Dermis blood vessel endothelial cell (primary cell): ENCODE measurements at regions not wholly inside any gene's neighbourhood (a gene's known extent, or its start where the extent isn't known, plus 50 kb on each side); places are given as distances from the start of the nearest gene placed in this dataset.

ENCODE experiments used
- DNase-seq: peaks from one replicate; pipeline ENCODE4 v3.0.0; 2010

DNA sequence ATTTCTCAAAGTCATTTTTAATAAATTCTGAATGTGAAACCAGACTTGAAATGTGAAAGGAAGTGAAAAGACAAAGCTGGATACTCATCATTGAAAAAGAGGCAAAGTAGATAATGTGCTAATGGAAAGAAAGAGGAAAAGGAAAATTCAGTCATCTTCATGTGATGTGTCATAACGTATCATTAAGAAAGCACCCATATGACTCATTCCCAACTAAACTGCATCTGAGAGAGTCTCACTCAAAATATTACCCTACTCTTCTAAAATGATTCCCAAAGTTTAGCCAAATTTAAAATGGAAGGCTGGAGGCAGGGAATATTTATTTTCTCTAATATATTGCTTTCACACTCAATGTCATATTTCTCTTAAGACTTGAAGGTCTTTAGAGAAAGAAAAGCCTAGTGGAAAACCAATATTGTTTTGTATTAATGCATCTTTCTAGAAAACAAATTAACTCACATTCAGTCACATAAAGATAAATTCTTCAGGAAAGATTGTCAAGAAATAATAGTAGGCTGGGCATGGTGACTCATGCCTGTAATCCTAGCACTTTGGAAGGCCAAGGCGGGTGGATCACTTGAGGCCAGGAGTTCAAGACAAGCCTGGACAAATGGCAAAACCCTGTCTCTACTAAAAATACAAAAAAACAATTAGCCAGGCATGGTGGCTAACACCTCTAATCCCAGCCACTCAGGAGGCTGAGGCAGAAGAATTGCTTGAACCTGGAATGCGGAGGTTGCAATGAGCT lies 129.9 kb downstream of the SLC30A10 start:
- DNase-seq: no peak

DNA sequence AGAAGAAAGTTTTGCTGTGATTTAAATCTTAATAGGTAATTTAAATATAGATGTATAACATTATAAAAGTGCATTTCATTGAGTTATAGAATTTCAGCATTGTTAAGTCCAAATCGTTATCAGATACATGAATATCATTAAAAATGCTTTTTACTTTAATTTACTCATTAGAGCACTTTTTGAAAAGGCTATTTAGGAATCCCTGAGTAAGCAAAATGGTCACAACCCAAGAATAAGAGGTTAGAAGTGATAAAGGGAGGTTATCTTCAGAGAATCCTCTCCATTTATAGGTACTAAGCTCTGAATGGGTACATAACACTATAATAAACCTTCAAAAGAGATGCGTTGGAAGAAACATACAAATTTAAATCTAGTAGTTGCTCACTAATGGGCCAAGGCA lies 130.7 kb downstream of the SLC30A10 start:
- DNase-seq: no peak

DNA sequence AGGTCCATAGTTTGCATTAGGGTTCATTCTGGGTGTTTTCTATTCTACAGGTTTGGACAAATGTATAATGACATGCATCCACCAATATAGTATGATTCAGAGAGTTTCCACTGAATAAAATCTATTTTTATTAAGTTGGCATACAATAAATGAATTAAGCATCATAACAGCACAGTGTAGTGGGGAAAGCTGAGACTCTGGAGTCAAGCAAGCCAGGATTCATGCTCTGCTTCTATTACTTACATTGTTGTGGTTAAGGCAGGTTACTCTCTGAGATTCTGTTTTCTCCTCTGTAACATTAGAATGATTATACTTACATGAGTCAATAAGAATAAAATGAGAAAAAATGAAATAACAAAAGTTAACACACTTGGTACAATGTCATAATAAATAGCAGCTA lies 131.3 kb downstream of the SLC30A10 start:
- no peak for DNase-seq

DNA sequence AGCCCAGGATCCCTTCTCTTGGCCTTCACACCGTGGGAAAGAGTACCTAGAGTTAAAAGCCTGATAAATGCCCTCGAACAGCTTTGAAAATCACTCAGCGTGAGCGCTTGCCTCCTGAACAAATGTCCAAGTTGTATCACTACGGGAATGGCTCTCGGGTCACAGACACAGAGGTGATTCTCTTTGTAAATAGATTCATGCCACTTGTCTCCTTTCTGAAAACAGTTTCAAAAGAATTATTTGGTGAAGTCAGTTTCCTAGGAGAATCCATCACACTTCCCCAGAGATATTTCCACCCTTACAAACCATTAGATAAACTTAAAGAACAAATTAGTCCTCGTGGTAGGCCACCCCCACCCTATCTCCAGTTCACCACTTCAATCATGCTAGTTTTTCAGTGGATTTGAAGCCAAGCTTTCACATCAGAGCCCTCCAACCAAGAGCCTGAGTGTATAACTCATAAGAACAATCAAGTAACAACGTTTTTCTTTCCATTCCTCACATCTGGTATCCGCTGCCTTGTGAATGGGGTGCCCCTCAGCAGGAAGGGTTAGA lies 132.9 kb downstream of the SLC30A10 start:
- no peak for DNase-seq

DNA sequence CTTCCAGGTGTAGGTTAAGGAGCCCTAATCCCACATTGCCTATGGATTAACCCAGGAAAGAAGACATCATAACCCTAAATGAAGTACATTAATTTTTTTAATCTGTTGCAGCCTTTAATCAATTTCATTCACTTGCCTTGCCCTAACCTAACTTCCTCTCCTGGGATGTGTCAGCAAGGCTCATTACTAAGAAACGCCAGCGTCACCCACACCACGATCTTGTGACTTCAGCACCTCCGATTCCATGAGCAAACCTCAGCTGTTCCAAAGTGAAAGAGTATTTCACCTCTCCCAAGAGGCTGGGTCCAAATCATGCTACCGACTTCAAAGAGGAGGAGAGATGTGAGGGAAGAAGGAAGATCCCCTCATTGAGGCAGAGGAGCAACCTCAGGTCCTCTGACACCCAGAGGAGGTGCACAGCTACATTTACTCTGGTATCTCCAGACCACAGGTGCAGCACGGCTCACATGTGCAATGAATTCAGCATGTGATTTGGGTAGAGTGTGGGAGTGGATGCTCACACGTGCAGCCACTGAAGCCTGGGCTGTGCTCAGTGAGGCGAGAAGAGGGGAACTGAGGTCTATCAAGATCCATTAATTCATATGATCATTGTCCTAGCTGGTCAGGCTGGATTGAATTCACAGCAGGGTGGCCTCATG lies 134.1 kb downstream of the SLC30A10 start:
- no peak for DNase-seq

DNA sequence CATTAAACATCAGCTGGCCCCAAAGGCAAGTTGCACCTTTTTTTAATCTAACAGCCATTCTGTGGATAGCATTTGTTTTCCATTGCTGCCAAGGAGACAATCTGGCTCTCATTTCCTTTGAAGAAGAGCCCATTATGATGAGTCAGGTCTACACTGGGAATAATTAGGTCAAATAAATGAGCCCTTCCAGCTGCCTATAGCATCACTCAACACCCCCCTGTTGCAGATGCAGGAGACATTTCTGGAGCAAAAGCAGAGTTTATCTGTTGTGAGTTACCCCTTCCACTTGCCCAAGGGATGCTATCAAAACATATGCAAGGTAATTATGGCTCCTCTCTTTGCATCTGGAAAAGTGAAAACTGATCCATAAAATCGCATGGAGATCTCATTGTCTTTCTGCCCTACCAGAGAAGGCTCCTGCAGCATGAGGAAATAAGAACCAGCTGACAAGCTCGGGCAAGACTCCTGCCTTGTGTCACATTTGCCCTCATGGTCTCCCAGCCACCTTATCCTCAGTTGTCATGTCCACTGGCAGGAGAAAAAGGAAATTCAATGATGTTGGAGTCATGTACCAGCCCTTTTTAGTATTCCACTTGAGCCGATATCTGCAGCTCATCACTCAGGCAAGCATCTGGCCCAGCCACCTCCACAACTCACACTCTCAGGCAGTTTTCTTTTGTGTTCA lies 135.9 kb downstream of the SLC30A10 start:
- DNase-seq: no peak

DNA sequence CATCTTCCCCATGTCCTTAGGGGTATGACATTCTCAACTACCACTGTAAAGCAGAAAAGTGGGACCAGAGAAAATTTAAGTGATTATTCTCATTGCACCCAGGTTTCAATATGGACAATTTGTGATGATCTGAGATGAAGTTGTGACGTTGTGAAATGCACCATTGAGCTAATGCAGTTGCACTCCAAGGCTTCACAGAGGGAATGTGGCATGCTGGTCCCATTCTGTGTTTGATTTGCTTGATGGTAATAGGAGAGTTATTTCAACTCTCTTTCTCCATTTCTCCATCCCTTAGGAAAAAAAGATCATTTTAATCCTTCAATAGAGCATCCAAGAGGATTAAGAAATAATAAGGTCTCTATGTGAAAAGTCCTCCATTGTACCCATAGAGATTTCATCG lies 136.6 kb downstream of the SLC30A10 start:
- no peak for DNase-seq

DNA sequence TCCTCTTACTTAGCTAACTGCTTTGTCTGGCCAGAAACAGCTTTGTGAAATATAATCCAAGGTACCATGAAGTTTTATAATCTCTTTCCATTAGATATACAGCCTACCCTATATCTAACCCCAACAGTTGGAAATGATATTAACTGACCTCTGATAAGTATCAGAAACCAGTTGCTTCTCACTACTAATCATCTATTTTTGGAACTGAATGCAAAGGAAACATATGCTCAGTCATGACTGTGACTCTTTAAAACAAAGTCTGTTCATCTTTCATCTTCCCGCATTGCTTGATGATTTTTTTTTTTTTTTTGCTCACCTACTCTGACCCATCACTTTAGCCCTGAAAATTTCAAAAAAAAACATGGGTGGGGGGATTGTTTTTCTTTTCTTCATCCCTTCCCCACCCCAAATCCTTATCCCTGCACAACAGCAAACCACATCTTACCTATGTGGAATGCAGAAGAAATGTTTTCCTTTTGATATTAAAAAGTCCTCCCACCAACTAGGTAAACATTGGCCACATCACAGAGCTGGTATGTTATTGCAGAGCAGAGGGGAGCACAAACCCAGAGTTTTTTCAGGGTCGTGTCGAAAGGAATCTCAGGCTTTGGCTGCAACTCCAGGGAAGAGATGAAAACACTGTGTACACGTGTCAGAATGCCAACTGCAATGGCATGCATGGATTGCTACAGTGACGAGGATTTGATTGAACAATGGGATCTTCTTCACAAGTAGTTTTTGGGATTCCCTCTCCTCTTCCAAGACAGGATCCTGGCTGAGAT lies 137.3 kb downstream of the SLC30A10 start:
- no peak for DNase-seq

DNA sequence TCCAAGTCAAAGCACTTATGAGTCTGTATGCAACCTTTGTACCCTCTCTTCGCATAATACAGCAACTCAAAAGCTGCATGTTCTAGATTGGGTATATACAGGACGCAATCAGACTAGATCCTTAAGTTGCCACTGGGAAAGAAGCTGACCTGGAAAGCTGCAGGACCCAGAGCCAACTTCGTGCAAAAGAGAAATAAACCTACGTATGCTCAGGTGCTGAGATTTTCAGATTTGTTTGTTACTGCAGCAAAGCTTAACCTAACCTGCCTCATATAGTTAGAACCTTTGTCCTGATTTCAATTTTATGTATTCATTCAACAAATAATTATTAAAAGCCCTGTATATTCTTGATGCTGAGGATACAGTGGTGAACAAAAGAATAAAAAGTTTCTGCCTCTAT lies 139.7 kb downstream of the SLC30A10 start:
- no peak for DNase-seq

DNA sequence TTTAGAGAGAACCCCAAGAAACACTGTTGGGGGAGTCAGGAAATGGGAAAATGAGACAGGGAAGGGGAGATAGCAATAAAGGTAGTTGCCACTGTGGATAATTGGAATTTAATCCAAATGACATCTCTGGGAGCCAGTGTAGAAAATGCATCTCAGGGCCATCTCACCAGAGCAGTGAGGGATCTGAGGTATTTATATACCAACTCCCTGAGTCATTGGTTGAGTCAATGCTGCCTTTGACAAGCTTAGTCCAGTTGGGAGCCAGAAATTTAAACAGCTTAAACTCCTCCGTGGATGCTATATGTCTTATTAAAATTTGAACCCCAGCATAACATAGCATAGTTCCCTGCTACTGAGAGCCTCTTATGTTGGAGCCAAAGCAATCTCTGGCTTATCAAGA lies 140.3 kb downstream of the SLC30A10 start:
- DNase-seq: no peak

DNA sequence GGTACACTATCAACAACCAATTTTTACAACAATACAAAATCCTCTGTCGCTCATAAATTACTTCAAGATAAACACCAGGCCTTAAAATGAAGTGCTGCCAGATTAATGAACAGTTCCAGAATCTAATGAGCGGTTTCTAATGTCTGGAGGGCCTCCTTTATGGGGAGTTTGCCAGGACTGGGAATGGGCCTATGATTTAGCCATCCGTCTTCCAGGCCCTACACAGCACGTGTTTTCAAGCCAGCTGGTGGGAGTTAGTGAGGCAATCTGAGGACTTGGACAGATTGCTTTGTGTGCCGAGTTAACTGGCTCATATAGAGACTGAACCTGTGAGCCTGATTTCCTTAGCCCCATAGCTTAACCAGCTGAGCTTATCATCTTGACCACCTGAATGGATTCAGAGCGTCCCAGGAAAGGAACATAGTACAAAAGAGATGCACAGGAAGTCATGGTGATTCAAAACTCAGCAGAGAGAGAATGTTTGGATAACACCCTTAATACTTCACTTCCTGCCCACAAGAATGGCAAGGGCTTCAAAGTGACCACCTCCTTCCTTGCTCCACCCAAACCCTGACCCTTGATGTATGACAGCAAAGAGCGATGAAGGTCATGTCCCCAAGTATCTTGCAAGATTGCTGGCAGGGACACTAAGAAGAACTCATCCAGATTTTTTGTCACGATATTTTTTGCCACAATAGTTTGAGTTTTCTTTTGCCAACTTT lies 143.5 kb downstream of the SLC30A10 start:
- no peak for DNase-seq

DNA sequence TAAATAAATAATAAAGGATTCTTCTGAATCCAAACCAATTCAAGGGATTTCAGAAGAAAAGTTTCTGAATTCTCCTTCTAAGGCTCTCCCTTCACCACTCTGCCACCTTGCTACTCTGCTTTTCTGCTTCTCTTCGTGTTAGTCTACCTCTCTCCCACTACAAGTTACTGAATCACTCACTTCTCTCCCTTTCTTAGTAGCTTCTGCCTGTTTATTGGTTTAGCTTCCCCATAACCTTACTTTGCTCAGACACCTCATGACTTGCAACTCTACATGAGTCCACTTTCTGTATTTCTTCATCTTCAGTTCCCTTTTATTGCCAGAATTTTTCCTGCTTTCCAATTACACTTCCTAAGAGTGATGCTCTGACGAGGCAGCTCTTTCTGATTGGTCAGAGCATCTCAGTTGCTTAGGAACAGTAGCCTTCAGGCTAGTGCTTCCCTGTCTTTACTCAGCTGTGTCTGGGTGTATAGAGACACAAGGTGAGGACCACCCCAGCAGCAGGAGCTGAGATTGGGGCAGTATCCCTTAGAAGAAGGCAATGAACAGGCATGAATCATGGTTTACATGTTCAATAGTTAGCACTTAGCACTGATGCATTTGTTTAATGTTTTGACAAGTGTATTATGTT lies 144.6 kb downstream of the SLC30A10 start:
- no peak for DNase-seq

DNA sequence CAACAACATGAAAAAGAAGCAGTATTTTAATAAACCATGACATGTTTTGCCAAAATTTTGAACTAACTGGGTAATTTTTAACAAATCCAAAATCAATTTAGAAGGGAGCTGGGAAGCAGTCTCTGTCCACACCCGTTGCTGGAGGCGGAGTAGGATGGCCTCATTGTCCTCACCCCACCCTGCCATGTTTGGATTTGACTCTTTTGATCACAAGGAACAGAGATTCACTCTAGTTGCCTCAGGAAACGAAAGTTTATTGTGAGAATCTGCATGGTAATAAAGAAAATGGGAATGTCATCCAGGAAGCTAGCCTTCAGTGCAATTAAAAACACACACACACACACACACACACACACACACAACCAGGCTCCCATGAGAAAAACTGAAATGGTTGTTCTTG lies 145.4 kb downstream of the SLC30A10 start:
- no peak for DNase-seq

DNA sequence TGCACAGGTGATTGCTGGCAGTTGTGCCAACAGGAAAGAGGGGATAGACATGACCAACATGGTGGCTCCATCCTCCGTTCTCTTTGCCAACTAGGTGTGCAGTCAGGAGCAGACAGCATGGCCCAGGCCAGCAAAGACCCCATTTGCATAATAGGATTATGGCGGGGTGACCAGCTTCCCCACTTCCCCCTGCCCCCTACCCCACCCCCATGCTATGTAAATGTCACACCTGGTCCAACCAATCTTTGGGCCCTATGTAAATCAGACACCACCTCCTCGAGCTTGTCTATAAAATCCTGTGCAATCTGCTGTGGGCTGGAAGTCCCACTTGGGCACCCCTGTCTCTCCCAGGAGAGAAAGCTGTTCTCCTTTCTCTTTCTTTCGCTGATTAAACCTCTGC lies 146.0 kb downstream of the SLC30A10 start:
- DNase-seq: no peak

DNA sequence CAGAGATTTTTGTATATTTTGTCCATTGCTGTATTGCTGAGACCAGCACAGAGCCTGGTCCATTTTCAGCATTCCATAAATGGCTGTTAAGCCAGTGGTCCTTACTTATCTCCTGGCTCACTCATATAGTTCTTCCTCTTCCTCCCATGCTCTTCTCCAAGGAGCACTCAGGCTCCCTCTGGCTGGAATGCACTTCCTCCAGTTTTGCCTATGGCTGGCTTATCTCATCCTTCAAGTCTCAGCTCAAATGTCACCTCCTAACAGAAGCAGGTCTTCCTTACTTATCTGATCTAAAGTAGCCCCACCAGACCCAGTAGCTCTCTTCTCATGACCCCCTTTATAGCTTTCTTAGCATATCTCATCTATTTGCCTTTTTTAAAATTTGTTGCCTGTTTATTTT lies 146.9 kb downstream of the SLC30A10 start:
- DNase-seq: no peak

DNA sequence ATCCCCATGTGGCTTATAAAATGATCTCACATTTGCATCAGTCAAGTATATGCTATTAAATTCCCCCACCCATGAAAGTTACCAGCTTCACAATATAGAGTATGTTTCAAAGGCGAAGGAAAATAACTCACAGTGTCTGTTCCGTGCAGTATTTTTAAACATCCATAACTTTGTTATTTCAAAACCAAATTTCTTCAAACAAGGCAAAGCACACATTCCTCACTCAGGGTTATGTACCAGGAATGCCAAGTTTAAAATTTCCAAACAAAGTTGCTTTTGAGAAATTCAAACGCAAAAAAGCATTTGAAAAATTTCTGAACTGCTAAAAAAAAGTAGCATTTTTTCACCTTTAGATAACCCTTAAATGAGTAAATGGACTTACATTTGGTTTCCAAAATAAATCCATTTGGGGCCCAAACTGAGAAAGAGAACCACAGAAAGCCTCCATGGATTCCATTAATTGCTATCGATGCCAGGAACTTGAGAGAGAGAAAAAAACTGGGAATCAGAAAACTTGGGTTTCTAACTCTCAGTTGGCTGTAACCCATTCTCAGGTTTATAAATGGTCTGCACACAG lies 149.5 kb downstream of the SLC30A10 start:
- DNase-seq: no peak

DNA sequence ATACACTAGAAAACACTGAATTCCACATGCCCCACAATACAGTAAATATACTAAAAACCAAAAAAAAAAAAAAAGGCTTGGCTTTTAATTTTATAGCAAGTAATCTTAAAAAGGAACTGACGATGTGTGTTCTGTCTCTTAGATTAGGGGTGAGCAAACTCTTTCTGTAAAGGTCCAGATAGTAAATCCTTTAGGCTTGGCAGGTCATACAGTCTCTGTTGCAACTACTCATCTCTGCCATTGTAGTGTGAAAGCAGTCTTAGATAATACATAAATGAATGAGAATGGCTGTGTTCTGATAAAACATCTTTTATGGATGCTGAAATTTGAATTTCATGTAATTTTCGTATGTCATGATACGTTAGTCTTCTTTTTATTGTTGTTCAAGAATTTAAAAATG lies 150.2 kb downstream of the SLC30A10 start:
- no peak for DNase-seq

DNA sequence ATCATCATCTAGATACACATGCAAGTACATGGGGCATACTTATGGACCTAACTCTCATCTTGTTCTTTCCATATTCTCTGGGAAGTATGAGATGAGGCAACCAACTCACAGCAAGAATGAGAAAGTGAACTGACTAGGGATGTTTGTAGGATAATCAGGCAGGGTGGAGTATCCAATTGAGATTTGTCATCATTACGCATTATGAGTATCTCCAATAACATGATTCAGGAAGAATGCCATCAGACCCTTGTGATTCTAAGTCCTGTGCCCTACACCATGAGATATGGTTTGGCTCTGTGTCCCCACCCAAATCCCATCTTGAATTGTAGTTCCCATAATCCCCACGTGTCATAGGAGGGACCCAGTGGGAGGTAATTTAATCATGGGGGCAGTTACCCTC lies 154.0 kb downstream of the SLC30A10 start:
- DNase-seq: no peak

DNA sequence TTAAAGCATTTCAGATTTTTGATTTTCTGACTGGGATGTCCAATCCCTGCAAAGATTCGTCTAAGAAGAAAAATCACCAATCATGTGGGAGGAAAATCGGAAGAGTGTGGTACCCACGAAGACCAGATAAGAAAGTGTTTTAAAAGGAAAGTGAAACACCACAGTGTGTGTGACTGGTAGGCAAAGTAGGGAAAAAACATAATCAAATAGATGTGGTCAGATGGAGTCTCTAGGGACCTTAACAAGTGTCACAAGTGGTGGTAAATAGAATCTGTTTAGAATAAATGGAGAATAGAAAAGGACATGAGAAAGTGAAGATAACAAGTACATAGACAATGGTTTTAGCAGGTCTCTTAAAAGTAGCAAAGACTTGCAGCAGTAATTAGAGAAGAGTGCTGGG lies 154.6 kb downstream of the SLC30A10 start:
- no peak for DNase-seq

DNA sequence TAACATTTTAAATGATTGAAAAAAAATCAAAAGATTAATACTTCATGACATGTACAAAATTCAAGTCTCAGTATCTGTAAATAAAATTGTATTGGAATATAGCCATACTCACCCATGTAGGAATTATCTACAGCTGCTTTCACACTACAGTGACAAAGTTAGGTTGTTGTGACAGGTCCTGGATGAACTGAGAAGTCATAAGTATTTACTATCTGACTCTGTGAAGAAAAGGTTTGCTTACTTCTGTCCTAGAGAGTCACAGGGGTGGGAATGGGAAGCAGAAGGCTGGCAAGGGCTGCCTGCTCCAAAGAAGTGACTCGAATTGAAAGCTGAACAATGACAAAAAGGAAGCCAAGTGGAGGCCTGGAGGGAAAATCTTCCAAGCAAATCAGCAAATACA lies 155.2 kb downstream of the SLC30A10 start:
- no peak for DNase-seq

DNA sequence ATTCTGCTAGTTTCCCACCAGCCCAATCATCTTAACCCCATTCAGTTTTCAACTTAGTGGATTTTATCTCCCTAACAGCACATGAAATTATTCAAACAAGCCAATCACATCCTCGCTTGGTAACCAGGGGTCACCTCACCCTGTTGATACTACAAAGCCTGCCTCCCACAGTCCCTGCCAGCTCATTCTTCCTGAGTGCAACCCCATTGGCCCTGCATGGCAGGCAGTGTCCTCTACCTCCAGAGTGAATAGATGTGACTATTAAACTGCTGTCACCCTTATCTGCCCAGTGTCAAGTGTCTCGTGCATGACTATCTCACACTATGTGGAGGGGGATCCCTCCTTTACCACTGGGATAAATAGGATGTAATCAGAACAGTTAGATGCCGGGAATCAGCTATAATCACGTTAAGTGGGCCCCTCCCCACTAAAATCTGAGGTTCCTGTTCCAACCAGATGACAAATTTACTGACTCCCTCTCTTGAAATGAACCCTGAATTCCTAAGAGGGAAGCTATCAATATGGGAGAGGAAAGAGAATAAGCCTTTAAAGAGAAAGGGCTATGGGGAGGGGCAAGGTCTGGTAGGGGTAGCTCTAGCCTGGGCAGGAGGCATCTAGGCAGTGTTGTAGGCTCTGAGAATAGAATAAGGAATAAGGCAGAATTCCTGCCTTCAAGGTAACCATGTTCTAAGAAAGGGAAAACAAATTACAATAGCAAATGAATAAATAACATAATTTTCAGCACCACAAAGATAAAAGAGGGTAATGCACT lies 155.9 kb downstream of the SLC30A10 start:
- no peak for DNase-seq
